ENCODE measurements at regions not wholly inside any gene's neighbourhood (a gene's known extent, or its start where the extent isn't known, plus 50 kb on each side); places are given as distances from the start of the nearest gene placed in this dataset.

DNA sequence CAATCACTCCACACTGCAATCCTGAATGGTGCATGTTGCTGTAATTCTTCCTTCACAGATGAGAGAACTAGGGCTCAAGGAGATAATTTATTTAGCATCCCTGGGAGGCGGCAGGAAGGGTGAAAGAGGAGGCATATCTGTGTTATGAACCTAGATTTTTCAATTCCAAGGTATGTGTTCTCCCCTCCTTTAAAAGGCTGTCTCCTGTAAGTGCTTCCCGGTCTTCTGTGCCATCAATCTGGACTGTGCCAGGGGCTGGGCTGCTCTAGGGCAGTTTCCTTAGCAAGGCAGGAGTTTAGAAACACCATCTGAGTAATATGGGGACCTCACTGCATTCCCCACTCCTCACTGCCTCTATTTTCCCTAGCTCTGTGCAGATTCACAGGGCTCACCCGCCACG, 185.0 kb downstream of the RFC3 start:
- DNase-seq (ENCODE audit: low spot score): no peak

DNA sequence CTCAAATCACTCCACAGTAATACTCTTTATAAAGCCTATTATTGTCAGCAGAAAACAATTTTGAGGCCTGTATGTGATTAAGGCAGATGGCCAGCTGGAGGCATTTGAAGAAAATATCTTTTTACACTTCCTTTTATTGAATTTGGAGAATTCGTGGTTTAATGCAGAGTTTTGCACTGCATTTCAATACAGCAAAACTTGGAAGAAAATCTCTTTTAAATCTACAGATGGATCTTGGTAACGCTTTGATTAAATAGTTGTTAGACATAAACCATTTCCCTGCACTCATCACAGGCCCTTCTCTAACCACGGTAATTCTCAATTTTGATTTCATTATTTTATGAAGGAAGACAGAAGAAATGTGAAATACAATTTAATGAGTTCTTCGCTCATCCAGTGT, 185.7 kb downstream of the RFC3 start:
- DNase-seq (ENCODE audit: low spot score): no peak

DNA sequence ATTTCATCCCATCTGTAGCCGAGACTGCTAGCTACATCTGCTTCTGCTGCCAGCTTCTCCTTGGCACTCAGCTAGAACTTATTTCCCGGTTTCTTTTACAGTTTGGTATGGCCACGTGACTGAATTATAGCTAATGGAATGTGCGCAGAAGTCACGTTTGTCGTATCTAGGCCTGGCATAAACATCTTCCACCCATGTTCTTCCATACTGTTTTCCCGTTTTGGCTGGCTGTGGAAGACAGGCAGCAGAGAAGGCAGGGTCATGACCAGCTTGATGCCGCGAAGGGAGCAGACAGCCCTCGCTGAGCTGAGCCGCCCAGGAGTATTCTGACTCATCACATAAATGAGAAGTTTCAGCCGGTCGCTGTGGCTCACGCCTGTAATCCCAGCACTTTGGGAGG, 186.7 kb downstream of the RFC3 start:
- DNase-seq (ENCODE audit: low spot score): no peak

DNA sequence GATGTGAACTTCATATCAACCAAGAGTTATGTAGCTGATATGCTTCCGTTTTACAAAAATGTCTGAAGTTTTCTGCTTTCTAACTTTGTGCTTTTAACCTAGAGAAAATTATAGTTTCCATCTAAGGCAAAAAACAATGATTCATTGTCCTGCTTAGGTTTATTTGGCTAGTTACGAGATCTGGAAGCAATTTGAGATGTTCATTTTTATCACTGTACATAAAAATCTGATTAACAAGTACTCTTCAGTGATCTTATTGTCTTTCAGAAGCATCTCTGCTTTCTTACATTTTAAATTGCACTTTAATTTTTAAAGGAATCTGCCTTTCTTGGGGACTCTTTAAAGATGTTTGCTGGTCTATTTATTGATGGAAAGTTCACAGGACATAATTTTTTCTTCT, 188.1 kb downstream of the RFC3 start:
- DNase-seq (ENCODE audit: low spot score): no peak

DNA sequence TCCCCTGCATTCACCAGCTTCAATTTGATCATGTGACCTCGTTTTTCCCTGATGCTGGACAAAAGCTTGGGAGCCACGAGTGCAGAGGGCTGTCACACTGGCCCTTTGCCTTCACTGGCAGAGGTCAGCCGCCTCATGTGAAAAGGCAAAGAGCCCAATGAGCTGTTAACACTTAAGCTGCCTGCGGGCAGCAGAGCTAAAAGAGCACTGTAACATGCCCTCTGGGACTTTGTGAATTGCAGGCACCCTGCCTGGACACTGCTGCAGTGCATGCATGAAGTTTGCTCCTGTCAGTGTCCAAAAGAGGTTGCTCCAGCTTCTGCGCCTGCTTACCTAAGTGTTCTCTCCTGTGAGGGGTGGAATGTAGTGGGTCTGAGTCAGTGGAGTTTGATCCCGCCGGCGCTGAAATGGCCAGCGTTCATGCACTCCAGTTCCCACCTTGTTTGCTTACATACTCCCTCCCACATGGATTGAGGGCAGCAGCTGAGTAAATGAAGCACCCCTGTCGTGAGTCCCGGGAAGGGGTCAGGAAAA, 193.7 kb downstream of the RFC3 start:
- no peak for DNase-seq (ENCODE audit: low spot score)

DNA sequence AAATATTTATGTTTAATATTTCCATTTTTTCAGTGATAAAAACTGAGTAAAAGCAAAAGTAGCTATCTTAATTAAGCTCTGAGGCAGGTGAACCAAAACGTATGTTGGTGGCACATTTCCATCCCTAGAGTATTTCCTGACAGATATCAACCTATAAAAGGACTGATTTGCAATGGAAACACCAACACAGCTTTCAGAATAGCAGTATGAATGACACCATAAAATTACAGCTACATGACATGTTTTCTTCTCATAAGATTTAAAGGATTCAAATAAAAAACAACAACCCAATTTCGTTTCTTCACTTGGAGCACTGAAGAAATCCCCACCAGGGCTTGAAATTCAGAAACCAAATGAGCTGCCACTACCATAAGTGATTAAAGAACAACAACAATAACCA, 194.4 kb downstream of the RFC3 start:
- no peak for DNase-seq (ENCODE audit: low spot score)

GRCh38 chr13:34013061-34013460, 195.1 kb downstream of the RFC3 start:
- no peak for DNase-seq (ENCODE audit: low spot score)

GRCh38 chr13:34017231-34017630, 199.3 kb downstream of the RFC3 start:
- DNase-seq (ENCODE audit: low spot score): no peak

DNA sequence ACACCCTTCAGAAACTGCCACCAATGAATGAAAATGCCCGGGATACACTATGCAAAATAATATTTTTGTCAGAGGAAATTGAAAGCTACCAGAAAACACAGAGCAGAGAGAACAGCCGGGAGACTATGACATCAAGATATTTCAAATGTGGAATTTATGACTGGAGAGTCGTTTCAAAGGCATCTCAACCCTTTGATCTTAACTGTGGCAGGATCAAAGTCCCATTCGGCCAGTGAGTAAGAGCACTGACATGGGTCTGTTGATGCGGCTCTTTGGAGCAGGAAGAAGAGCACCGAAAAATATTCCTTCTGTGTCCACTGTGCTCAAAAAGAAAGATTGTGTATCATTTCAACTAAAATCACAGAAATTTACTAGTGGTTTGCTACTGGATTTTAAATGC, 201.9 kb downstream of the RFC3 start:
- DNase-seq (ENCODE audit: low spot score): no peak

DNA sequence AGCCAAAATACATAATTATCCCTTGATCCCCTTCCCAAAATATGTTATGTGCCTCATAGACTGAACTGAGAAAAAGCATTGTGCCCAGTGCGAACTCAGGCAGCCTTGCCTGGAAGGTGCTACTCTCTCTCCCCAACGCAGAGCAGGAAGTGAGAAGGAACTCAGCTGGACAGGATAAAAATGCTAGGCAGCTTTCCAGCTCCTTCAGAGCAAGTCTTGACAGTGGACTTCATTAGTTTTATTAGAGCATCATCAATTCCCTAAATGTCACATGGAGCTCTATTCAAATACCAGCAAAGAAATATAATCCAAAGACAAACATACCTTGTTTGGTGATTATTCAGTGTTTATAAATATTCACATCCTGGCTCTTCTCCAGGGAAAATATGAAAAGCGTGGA, 202.4 kb downstream of the RFC3 start:
- no peak for DNase-seq (ENCODE audit: low spot score)

DNA sequence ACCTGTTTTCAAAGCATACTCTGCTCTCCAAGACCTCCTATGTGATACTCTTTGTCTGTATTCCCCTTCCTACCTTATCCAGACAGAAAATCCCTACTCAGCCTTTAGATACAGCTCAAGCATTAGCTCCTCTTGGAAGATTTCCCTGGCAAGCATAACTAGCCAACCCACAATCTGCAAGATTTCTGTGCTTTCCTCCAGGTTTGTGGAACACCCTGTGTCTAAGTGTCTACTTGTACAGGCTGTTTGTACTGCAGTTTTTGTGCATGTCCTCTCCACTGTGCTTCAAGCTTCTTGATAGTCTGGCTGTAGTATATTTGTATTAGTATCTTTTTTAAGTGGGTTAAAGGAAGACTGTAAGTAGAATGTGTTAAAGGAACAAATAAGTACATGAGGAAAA, 203.7 kb downstream of the RFC3 start:
- no peak for DNase-seq (ENCODE audit: low spot score)

DNA sequence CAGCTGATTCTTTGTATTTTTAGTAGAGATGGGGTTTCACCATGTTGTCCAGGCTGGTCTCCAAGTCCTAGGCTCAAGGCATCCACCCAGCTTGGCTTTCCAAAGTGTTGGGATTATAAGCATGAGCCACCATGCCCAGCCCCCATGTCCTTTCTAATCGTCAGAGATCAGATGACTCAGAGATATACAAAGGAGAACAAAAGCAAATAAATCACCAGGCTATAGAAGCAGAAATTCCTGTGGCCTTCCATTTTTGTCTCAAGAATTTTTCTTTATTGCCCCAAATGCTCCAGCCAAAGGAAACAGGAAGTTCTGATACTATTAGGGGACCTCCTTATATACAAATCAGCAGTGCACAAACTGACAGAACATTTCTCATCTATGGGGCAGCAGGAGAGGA, 207.8 kb downstream of the RFC3 start:
- DNase-seq (ENCODE audit: low spot score): no peak

DNA sequence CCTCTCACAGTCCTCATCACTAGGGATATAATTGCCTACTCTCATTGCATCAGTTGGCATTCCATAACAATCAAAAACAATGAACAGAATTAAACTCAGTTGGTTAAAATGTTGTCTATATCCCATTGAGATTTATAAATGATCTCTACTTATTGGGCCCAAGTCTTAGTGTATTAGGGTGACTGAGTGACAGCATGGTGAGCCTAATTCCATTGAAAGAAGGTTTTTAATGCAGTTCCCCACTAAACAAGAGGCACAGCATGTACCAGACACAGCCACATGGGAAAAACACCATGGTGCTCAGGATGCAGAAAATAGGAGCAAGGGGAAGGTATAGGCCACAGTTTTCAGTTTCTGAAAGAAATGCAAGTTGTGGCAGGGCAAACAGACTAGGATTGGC, 208.4 kb downstream of the RFC3 start:
- DNase-seq (ENCODE audit: low spot score): no peak

DNA sequence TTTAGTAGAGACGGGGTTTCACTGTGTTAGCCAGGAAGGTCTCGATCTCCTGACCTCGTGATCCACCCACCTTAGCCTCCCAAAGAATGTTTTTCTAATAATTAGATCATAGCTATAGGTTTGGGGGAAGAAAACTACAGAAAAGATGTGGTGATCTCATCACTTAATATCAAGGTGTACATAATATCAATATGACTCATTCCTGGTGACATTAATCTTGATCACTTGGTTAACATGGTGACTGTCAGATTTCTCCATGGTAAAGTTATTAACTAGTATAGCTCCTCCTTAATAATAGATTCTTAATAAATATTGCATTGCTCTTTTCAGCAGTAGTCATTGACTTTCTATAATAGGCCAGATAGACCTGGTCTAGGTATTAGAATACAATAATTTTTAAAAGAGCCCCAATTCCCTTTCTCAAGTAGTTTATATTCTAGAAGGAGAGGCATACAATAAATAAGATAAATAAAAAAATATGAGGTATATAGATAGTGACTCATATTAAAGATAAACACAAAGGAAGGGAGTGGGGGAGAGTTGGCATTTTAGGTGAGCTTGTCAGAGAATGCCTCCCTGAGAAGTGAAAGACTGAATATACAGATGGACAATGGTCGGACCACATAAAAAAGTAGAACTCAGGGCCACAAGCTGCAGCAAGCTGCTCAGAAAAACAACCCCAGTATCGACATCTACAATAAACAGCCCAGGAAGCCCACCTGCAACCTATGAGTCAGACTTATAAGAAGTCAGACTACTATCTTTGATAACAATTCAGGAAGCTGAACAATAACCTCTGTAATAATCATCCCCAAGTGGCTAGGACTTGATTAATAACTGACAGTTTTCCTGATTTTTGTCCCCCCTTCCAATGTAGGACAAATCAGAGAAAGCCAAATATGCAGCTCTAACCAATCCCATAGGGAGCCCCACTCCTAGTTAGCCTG, 210.8 kb downstream of the RFC3 start:
- no peak for DNase-seq (ENCODE audit: low spot score)

DNA sequence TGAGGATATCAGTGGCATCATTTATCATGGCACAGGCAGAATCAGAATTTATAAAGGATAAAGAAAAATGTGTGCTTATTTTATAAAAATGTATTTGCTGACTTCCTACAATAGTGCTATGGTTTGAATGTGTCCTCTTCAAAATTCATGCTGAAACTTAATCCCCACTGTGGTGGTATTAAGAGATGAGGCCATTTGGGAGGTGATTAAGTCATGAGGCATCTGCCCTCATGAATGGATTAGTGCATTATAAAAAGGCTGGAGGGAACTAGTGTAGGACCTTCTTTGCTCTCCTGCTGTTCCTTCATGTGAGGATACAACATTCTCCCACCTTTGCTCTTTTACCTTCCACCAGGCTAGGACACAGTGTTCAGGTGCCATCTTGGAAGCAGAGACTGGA, 212.8 kb downstream of the RFC3 start:
- no peak for DNase-seq (ENCODE audit: low spot score)

DNA sequence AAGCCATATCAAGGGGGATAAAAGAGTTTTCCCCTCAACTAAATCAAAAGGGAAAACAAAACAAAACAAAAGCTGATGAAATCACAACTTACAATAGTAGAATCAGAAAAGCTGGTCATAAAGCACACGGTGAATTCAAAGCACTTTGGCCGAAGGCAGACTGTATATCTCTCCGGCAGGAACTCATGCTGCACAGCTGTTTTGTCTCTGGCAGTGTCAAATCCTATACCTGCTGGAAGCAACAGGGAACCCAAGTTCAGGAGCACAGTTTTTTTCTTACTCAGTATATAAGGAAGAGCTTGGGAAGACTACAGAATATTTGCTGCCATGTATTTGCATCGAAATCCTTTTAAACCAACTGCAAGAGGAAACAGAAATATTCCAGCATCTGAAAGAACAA, 213.7 kb downstream of the RFC3 start:
- DNase-seq (ENCODE audit: low spot score): no peak

DNA sequence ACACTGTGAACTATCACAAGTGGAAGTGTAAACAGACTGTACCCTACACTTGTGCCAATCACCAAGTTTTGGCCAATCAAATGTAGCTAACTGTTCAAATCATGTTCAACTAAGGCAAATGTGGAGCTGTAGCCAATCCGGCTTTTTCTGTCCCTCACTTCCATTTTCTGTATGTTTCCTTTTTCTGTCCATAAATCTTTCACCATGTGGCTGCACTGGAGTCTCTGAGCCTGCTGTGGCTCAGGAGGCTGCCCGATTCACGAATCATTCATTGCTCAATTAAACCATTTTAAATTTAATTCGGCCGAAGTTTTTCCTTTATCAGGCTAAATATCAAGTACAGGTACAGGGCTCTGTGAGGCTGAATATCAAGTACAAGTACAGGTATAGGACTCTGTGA, 216.5 kb downstream of the RFC3 start:
- no peak for DNase-seq (ENCODE audit: low spot score)

GRCh38 chr13:34035178-34035577, 217.2 kb downstream of the RFC3 start:
- no peak for DNase-seq (ENCODE audit: low spot score)

DNA sequence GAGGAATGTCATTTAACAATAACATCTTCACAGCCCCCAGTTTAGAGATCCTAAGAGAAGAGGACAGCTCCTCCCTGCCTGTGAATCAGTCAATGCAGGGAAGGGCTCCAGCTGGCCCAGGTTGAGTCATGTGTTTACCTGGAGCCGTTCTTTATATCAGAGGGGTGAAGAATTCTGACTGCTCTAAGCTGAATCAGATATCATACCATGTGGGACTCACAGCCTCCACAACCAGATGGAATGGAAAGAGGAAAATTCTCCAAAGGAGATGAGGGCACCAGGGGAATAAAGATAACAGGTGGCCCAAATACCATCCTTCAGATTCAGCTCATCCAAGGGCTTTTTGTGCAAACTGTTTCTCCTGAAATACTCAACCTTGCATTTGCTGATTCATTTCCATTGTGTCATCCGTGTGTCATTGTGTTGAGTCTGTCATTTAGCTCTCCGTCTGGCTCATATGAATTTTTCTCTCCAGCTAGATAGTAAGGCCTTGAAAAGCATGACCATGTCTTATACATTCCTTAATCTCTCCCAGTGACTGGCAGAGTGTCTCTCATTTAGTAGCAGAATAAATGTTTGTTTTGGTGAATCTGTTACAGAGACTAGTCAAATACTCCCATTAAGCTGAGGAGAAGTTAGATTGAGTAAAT, 217.9 kb downstream of the RFC3 start:
- no peak for DNase-seq (ENCODE audit: low spot score)

GRCh38 chr13:34037636-34038540, 219.9 kb downstream of the RFC3 start:
- no peak for DNase-seq (ENCODE audit: low spot score)

GRCh38 chr13:34038541-34039068, 220.7 kb downstream of the RFC3 start:
- DNase-seq (ENCODE audit: low spot score): no peak

DNA sequence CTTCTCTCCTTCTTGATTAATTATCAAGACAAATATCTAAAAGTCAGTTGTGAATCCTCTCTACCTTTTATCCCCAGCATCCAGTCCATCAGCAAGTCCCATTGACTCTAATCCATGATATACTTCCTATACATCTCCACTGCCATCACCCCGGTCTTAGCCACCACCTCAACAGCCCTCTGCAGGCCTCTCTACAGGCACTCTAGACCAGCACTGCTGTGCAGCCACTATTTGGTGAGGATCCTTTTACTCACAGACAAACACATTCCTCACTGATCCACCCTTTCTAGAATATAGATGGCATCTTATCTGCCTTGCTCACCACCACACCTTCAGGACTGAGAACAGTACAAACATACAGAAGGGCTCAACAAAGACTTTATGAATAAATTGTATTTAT, 221.7 kb downstream of the RFC3 start:
- no peak for DNase-seq (ENCODE audit: low spot score)

All from AG20443 (cell line).